ENCODE measurements at regions not wholly inside any gene's neighbourhood (a gene's known extent, or its start where the extent isn't known, plus 50 kb on each side); places are given as distances from the start of the nearest gene placed in this dataset.

DNA sequence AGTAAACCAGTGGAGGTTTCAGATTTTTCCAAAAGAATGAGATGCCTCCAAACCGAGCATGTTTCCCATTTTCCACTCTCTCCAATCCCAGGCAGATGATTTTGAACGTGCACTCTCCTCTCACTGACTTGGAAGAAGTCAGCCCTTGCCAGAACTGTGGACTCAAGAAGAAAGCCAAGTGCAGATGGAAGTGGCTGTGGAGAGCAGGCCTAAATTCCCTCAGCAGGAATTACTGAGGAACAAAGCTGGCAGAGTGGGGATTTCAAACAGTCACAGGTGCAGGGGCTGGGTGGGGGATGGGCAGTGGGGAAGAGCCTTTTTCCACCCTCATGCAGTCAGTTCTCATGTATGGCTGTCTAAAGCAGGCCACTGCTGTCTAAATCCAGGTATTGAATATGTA lies 55.3 kb downstream of the PABIR2 start:
- H3K27me3 ChIP-seq = no peaks in the 10 kb centered on the region
- H3K4me1 ChIP-seq (ENCODE audit: control insufficient read depth in 1 of 2, insufficient read depth in 1 of 2, low read depth in 1 of 2, low read length in 1 of 2) = peaks cover 0 to 14% of the 10 kb centered on the region in 2 experiments
- no peaks in the 10 kb centered on the region for H3K36me3 ChIP-seq
- no peak overlapping the region for H3K27ac ChIP-seq
- no peaks in the 10 kb centered on the region for H3K9me3 ChIP-seq
- TF ChIP-seq, protein P1, sequence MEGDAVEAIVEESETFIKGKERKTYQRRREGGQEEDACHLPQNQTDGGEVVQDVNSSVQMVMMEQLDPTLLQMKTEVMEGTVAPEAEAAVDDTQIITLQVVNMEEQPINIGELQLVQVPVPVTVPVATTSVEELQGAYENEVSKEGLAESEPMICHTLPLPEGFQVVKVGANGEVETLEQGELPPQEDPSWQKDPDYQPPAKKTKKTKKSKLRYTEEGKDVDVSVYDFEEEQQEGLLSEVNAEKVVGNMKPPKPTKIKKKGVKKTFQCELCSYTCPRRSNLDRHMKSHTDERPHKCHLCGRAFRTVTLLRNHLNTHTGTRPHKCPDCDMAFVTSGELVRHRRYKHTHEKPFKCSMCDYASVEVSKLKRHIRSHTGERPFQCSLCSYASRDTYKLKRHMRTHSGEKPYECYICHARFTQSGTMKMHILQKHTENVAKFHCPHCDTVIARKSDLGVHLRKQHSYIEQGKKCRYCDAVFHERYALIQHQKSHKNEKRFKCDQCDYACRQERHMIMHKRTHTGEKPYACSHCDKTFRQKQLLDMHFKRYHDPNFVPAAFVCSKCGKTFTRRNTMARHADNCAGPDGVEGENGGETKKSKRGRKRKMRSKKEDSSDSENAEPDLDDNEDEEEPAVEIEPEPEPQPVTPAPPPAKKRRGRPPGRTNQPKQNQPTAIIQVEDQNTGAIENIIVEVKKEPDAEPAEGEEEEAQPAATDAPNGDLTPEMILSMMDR (IDR thresholded peaks at IDR 0.05) = no peak
- H3K4me3 ChIP-seq (ENCODE audit: low read depth in 1 of 2, low read length in 1 of 2) = no peak overlapping the region

- H3K36me3 ChIP-seq = no peaks in the 10 kb centered on the region
- no peak overlapping the region for H3K4me3 ChIP-seq (ENCODE audit: low read depth in 1 of 2, low read length in 1 of 2)
- H3K9me3 ChIP-seq = no peaks in the 10 kb centered on the region
- H3K27me3 ChIP-seq = no peaks in the 10 kb centered on the region
- TF ChIP-seq, protein P1 (IDR thresholded peaks at IDR 0.05) = no peak
- no peak overlapping the region for H3K27ac ChIP-seq
- no peaks in the 10 kb centered on the region for H3K4me1 ChIP-seq (ENCODE audit: control insufficient read depth in 1 of 2, insufficient read depth in 1 of 2, low read depth in 1 of 2, low read length in 1 of 2)
These were observed 57.8 kb downstream of the PABIR2 start for GRCh38 chrX:134738986-134739740.

- Histone ChIP-seq H3K27ac (no peak overlapping the region), H3K27me3 (no peaks in the 10 kb centered on the region), H3K4me1 (ENCODE audit: control insufficient read depth in 1 of 2, insufficient read depth in 1 of 2, low read depth in 1 of 2, low read length in 1 of 2) (no peaks in the 10 kb centered on the region), H3K9me3 (no peaks in the 10 kb centered on the region), H3K36me3 (no peaks in the 10 kb centered on the region), H3K4me3 (ENCODE audit: low read depth in 1 of 2, low read length in 1 of 2) (no peak overlapping the region)
- TF ChIP-seq, protein P1 (IDR thresholded peaks at IDR 0.05) = no peak
These were observed 58.6 kb downstream of the PABIR2 start for GRCh38 chrX:134738445-134738844.

GRCh38 chrX:134737721-134738369 lies 59.2 kb downstream of the PABIR2 start:
- TF ChIP-seq, protein P1 (IDR thresholded peaks at IDR 0.05) = no peak
- H3K27ac ChIP-seq = no peak overlapping the region
- no peaks in the 10 kb centered on the region for H3K27me3 ChIP-seq
- H3K36me3 ChIP-seq = no peaks in the 10 kb centered on the region
- no peaks in the 10 kb centered on the region for H3K4me1 ChIP-seq (ENCODE audit: control insufficient read depth in 1 of 2, insufficient read depth in 1 of 2, low read depth in 1 of 2, low read length in 1 of 2)
- H3K9me3 ChIP-seq = no peaks in the 10 kb centered on the region
- H3K4me3 ChIP-seq (ENCODE audit: low read depth in 1 of 2, low read length in 1 of 2) = no peak overlapping the region

DNA sequence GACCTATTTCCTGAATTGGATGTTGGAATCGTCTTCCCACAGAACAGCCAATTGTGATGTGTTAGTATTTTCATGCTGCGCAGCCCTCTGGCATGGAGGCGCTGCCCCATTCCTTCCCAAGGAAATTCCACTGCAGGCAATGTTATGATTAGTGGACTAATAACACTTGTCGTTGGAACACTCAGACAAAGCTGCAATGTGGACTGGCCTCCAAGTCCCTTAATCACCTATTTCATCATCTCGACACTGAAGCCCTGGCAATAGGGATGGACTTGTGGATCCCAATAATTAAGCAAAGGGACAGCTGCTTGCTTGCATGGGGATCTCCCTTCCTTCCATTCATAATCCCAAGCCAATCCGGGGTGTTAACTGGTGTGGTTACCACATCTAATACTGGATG lies 59.9 kb downstream of the PABIR2 start:
- H3K4me1 ChIP-seq (ENCODE audit: control insufficient read depth in 1 of 2, insufficient read depth in 1 of 2, low read depth in 1 of 2, low read length in 1 of 2) = no peaks in the 10 kb centered on the region
- no peaks in the 10 kb centered on the region for H3K27me3 ChIP-seq
- no peaks in the 10 kb centered on the region for H3K36me3 ChIP-seq
- TF ChIP-seq, protein P1 (IDR thresholded peaks at IDR 0.05) = no peak
- no peak overlapping the region for H3K27ac ChIP-seq
- no peaks in the 10 kb centered on the region for H3K9me3 ChIP-seq
- H3K4me3 ChIP-seq (ENCODE audit: low read depth in 1 of 2, low read length in 1 of 2) = no peak overlapping the region

Measured in neutrophil (primary cell).